ENCODE measurements at regions not wholly inside any gene's neighbourhood (a gene's known extent, or its start where the extent isn't known, plus 50 kb on each side); places are given as distances from the start of the nearest gene placed in this dataset.

DNA sequence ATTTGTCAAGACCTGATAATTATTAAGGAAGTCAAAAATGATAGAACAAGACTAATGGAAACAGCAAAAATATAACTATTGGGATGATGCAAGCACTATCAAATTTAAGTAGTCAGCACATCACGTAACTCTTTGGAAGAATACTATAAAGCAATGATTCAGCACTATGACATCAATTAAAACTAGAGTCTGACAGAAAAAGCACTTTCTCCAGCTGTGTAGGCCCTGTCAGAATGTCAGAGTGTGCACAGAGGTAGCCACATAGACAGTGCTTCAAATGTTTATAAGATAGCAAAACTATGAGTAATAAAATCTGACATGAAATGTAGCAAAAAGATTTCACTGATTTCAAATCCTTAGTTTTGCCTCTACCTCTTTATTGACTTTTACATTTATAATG is 1226.6 kb upstream of the ADGRL3 start:
- no peak overlapping the region for H3K4me3 ChIP-seq (ENCODE audit: low read depth, low read length)
- DNase-seq (ENCODE audit: low read depth) = no peak
- H3K27me3 ChIP-seq (ENCODE audit: control insufficient read depth, insufficient read depth, low read length) = no peaks in the 10 kb centered on the region
- H3K36me3 ChIP-seq (ENCODE audit: control insufficient read depth, insufficient read depth, low read length) = no peaks in the 10 kb centered on the region
- TF ChIP-seq, protein P1, sequence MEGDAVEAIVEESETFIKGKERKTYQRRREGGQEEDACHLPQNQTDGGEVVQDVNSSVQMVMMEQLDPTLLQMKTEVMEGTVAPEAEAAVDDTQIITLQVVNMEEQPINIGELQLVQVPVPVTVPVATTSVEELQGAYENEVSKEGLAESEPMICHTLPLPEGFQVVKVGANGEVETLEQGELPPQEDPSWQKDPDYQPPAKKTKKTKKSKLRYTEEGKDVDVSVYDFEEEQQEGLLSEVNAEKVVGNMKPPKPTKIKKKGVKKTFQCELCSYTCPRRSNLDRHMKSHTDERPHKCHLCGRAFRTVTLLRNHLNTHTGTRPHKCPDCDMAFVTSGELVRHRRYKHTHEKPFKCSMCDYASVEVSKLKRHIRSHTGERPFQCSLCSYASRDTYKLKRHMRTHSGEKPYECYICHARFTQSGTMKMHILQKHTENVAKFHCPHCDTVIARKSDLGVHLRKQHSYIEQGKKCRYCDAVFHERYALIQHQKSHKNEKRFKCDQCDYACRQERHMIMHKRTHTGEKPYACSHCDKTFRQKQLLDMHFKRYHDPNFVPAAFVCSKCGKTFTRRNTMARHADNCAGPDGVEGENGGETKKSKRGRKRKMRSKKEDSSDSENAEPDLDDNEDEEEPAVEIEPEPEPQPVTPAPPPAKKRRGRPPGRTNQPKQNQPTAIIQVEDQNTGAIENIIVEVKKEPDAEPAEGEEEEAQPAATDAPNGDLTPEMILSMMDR (IDR thresholded peaks at IDR 0.05; ENCODE audit: insufficient read depth, low read length, poor library complexity, severe bottlenecking) = no peak

DNA sequence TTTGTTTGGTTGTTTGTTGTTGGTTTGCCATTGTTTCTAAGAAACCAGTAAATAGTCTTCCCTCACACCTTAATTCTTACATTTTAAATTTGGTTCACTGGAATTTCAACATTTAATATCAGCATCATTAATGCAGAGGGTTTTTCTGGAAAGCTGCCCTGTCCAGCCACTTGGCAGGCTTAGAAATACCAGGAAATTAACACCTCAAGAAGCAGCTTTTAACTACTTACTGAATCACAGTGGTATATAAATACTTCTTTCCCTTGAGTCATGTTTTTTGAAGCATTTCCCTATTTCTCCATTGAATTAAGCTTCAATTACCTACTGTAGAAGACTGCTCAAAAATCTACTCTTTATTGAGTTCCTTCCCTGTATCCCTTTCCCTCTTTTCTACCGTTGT is 1221.1 kb upstream of the ADGRL3 start:
- no peak for DNase-seq (ENCODE audit: low read depth)
- no peaks in the 10 kb centered on the region for H3K27me3 ChIP-seq (ENCODE audit: control insufficient read depth, insufficient read depth, low read length)
- no peak overlapping the region for H3K4me3 ChIP-seq (ENCODE audit: low read depth, low read length)
- H3K36me3 ChIP-seq (ENCODE audit: control insufficient read depth, insufficient read depth, low read length) = no peaks in the 10 kb centered on the region
- TF ChIP-seq, protein P1 (IDR thresholded peaks at IDR 0.05; ENCODE audit: insufficient read depth, low read length, poor library complexity, severe bottlenecking) = no peak

DNA sequence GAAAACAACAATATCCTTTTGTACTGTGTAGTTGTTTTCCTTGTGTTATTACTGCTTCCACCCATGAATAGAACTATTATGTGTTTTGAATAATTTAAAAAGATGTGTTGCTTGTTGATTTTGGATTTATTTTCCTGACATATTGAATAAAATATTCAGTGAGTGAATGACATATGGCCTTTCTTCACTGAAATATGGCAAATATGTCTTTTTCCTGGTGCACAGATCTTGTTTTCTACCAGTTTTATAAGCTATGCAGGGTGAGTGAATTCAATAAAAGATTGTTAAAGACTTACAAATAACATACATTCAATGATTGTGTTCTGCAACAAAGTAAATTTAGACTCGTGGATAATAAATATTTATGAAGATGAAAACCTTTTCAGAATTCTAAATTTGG is 1216.3 kb upstream of the ADGRL3 start:
- no peak for DNase-seq (ENCODE audit: low read depth)
- H3K4me3 ChIP-seq (ENCODE audit: low read depth, low read length) = no peak overlapping the region
- TF ChIP-seq, protein P1 (IDR thresholded peaks at IDR 0.05; ENCODE audit: insufficient read depth, low read length, poor library complexity, severe bottlenecking) = no peak
- H3K27me3 ChIP-seq (ENCODE audit: control insufficient read depth, insufficient read depth, low read length) = no peaks in the 10 kb centered on the region
- H3K36me3 ChIP-seq (ENCODE audit: control insufficient read depth, insufficient read depth, low read length) = no peaks in the 10 kb centered on the region

DNA sequence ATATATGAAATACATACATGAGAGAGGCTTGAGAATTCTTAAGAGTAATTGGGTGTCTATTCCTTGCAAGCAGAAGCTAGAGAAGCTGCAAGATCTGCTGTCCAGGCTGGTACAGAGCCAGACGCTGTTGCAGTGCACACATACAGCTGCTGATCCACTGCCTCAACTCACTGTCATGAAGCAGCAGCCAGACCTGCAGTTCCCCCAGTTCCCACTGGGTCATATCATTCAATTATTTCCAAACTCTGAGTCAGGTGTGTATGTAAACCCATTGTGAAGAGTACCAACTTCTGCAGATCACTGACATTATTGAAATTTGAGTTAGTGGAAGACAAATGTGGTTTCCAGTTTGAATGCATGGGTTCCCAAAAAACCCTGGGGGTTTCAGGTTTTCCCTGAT is 1212.8 kb upstream of the ADGRL3 start:
- TF ChIP-seq, protein P1 (IDR thresholded peaks at IDR 0.05; ENCODE audit: insufficient read depth, low read length, poor library complexity, severe bottlenecking) = no peak
- H3K27me3 ChIP-seq (ENCODE audit: control insufficient read depth, insufficient read depth, low read length) = no peaks in the 10 kb centered on the region

DNA sequence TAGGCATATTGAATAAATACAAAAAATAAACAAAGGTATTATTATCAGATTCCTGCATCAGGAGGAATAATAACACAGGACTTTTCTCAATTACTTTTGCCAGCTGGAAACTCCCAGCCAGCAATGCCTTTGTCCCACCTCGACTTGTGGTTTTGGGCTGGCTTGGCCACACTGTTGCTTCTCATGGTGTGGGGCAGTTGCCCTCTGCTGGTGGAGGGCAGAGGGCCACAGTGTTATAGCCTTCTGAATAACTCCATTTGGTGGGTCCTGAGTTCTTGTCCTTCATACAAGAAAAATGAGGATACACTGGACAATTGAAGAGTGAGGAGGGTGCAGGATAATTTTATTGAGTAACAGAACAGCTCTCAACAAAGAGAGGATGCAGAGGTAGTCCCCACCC is 1206.0 kb upstream of the ADGRL3 start:
- no peak overlapping the region for H3K4me3 ChIP-seq (ENCODE audit: low read depth, low read length)
- no peaks in the 10 kb centered on the region for H3K27me3 ChIP-seq (ENCODE audit: control insufficient read depth, insufficient read depth, low read length)
- DNase-seq (ENCODE audit: low read depth) = no peak
- no peaks in the 10 kb centered on the region for H3K36me3 ChIP-seq (ENCODE audit: control insufficient read depth, insufficient read depth, low read length)
- TF ChIP-seq, protein P1 (IDR thresholded peaks at IDR 0.05; ENCODE audit: insufficient read depth, low read length, poor library complexity, severe bottlenecking) = no peak

More for the DNA sequence above, 1212.8 kb upstream of the ADGRL3 start:
- Histone ChIP-seq H3K4me3 (ENCODE audit: low read depth, low read length) (no peak overlapping the region), H3K36me3 (ENCODE audit: control insufficient read depth, insufficient read depth, low read length) (no peaks in the 10 kb centered on the region)
- DNase-seq (ENCODE audit: low read depth) = no peak

DNA sequence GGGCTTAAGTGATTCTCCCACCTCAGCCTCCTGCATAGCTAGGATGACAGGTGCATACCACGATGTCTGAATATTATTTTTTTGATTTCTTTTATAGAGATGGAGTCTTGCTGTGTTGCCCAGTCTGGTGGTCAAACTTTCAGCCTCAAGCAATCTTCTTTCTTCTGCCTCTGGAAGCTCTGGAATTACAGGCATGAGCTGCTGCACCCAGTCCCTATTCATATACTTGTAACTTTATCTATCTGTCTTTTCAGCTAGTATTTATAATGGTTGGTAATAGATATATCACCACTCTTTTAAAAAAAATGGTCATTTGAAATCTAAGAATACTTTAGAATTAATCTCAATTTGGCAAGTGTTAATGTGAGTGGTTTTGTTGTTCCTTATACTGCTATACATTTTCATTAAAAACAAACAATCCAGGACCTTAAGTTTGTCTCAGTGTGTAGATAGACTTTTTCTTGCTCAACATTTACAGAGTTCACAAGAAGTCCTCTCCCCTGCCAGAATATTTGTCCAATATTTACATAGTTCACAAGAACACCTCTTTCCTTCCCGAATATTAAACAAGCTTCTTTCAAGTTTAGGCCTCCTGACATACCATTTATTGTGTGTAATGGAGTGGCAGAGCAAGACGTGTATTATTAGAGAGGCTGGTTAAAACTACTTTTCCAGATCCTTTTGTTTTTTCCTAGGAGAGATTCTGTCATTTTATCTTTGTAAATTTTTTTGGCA is 1197.4 kb upstream of the ADGRL3 start:
- Histone ChIP-seq H3K36me3 (ENCODE audit: control insufficient read depth, insufficient read depth, low read length) (no peaks in the 10 kb centered on the region), H3K27me3 (ENCODE audit: control insufficient read depth, insufficient read depth, low read length) (no peaks in the 10 kb centered on the region), H3K4me3 (ENCODE audit: low read depth, low read length) (no peak overlapping the region)
- no peak for DNase-seq (ENCODE audit: low read depth)
- TF ChIP-seq, protein P1 (IDR thresholded peaks at IDR 0.05; ENCODE audit: insufficient read depth, low read length, poor library complexity, severe bottlenecking) = no peak

All from kidney epithelial cell (primary cell).